MCF 10A (cell line): ENCODE measurements at regions not wholly inside any gene's neighbourhood (a gene's known extent, or its start where the extent isn't known, plus 50 kb on each side); places are given as distances from the start of the nearest gene placed in this dataset.

Source experiments
- BruUV-seq: library from RNA; stranded (reverse); fragments of 400-500 nt; replicated peaks from 2 replicates; lab custom pipeline; 2021; lab: Mats Ljungman, UMichigan
- CTCF ChIA-PET: fragments of 300-600 bp; sonication (Branson Sonifier 250); formaldehyde crosslinking; extraction: SDS; loops from one replicate; lab custom pipeline; 2021; ENCODE audit warnings: antibody characterized with exemption, inconsistent platforms; lab: Yijun Ruan, JAX
- POLR2A ChIA-PET: fragments of 300-600, 350-650 bp; sonication (Branson Sonifier 250); formaldehyde crosslinking; extraction: SDS; loops from one replicate; lab custom pipeline; 2020; ENCODE audit warnings: antibody characterized with exemption, inconsistent platforms; lab: Yijun Ruan, JAX
- DNase-seq: peaks from one replicate; pipeline ENCODE4 v3.0.0-alpha.2; 2018; ENCODE audit not compliant: unreplicated experiment
- H3K27ac Mint-ChIP-seq: one replicate; pipeline ENCODE4 v1.8.0; 2022; ENCODE audit warnings: mild to moderate bottlenecking, low read depth, mixed read lengths; ENCODE audit not compliant: unreplicated experiment
- H3K27me3 Mint-ChIP-seq: one replicate; pipeline ENCODE4 v1.8.0; 2022; ENCODE audit warnings: mixed read lengths; ENCODE audit not compliant: insufficient read depth, unreplicated experiment
- H3K36me3 Mint-ChIP-seq: one replicate; pipeline ENCODE4 v1.8.0; 2022; ENCODE audit warnings: mild to moderate bottlenecking, moderate library complexity, mixed read lengths; ENCODE audit not compliant: insufficient read depth, unreplicated experiment
- H3K4me1 Mint-ChIP-seq: one replicate; pipeline ENCODE4 v1.8.0; 2022; ENCODE audit warnings: mixed read lengths; ENCODE audit not compliant: insufficient read depth, unreplicated experiment
- H3K4me3 Mint-ChIP-seq: one replicate; pipeline ENCODE4 v1.8.0; 2022; ENCODE audit warnings: mild to moderate bottlenecking, moderate library complexity, mixed read lengths; ENCODE audit not compliant: unreplicated experiment
- H3K9me3 Mint-ChIP-seq: one replicate; pipeline ENCODE4 v1.8.0; 2022; ENCODE audit warnings: mixed read lengths; ENCODE audit not compliant: unreplicated experiment
- intact Hi-C: fragments of 100-400 bp; cut with micrococcal nuclease; formaldehyde crosslinking; loops from 2 replicates; pipeline ENCODE4 v1.14.1; 2022
- TF ChIP-seq, protein P1 (sequence below): fragments of 200-600 bp; IDR thresholded peaks from one replicate; pipeline ENCODE4 v1.8.0; 2022; ENCODE audit warnings: antibody characterized with exemption, mild to moderate bottlenecking; ENCODE audit not compliant: unreplicated experiment

DNA sequence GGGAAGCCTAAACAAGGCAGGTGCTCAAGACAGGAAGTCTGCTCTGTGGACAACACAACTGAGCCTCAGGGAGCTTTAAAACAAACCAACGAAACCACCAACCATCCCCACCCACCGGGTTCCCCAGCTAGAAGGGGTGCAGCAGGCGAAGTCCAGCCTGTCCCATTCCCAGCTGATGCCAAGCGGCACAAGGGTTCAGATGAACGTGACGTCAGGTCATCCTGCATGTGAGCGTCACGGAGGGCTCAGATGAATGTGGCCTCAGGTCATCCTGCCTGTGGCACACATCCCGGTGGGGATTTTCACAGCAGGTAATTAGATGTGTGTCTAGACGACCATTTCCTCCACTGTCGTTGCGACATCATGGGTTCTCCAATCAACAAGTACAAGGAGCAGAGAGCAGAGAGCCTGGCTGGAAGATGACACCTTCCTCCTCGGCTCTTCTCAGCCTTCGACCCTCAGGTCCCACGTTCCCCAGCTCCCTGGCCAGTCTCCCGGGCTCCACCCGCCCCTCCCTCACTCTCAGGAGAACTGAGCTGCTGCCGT is 246.5 kb downstream of the FOXL1 start:
- intact Hi-C loops: loop anchor here (2.0 to 5.0 kb wide), 2 partner anchors 192 to 258 kb away; partner anchors contain the start of gene FOXC2
- no peaks in the 10 kb centered on the region for H3K27me3 Mint-ChIP-seq
- H3K36me3 Mint-ChIP-seq: peaks cover 7% of the 10 kb centered on the region
- peak; percentile 96 for DNase-seq
- BruUV-seq: no TSS peak
- H3K9me3 Mint-ChIP-seq: no peaks in the 10 kb centered on the region
- ChIA-PET CTCF (interaction anchor here (0.9 kb wide), 1 partner anchor 74 kb away, joined by 3 read pairs; no protein-coding TSS in a partner anchor), POLR2A (interaction anchor here (0.7 to 1.3 kb wide), 4 partner anchors 40 to 257 kb away, joined by 3 to 5 read pairs (median 4); no protein-coding TSS in a partner anchor)
- H3K4me1 Mint-ChIP-seq: peaks cover 42% of the 10 kb centered on the region
- TF ChIP-seq, protein P1, sequence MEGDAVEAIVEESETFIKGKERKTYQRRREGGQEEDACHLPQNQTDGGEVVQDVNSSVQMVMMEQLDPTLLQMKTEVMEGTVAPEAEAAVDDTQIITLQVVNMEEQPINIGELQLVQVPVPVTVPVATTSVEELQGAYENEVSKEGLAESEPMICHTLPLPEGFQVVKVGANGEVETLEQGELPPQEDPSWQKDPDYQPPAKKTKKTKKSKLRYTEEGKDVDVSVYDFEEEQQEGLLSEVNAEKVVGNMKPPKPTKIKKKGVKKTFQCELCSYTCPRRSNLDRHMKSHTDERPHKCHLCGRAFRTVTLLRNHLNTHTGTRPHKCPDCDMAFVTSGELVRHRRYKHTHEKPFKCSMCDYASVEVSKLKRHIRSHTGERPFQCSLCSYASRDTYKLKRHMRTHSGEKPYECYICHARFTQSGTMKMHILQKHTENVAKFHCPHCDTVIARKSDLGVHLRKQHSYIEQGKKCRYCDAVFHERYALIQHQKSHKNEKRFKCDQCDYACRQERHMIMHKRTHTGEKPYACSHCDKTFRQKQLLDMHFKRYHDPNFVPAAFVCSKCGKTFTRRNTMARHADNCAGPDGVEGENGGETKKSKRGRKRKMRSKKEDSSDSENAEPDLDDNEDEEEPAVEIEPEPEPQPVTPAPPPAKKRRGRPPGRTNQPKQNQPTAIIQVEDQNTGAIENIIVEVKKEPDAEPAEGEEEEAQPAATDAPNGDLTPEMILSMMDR: no peak
- H3K27ac Mint-ChIP-seq: peak overlapping the region; percentile 85
- peak overlapping the region; percentile 57 for H3K4me3 Mint-ChIP-seq

DNA sequence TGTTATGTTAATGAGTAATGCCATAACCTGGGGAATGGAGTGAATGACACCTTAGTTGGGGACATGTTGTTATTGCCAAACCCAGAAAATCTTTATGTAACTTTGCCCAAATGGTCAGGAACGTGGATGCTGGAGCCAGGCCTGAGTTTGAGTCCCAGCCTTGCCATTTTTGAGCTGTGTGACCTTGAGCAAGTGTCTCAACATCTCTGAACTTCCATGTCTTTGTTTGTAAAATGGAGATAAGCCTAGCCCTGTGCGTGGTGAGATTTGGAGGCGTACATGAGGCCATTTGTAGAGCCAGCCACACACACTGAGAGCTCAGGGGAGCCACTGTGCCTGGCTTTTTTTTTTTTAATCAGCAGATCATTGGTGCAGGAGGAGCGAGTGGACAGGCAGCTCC is 247.3 kb downstream of the FOXL1 start:
- peaks cover 42% of the 10 kb centered on the region for H3K4me1 Mint-ChIP-seq
- peak overlapping the region; percentile 85 for H3K27ac Mint-ChIP-seq
- peaks cover 7% of the 10 kb centered on the region for H3K36me3 Mint-ChIP-seq
- H3K4me3 Mint-ChIP-seq: peak overlapping the region; percentile 57
- no peaks in the 10 kb centered on the region for H3K27me3 Mint-ChIP-seq
- ChIA-PET POLR2A (interaction anchor here (1.3 kb wide), 1 partner anchor 161 kb away, joined by 5 read pairs; no protein-coding TSS in a partner anchor), CTCF (no interaction called here)
- TF ChIP-seq, protein P1: no peak
- H3K9me3 Mint-ChIP-seq: no peaks in the 10 kb centered on the region
- no TSS peak for BruUV-seq
- intact Hi-C loops: loop anchor here (2.0 kb wide), 1 partner anchor 191 kb away; no protein-coding TSS in a partner anchor
- no peak for DNase-seq

DNA sequence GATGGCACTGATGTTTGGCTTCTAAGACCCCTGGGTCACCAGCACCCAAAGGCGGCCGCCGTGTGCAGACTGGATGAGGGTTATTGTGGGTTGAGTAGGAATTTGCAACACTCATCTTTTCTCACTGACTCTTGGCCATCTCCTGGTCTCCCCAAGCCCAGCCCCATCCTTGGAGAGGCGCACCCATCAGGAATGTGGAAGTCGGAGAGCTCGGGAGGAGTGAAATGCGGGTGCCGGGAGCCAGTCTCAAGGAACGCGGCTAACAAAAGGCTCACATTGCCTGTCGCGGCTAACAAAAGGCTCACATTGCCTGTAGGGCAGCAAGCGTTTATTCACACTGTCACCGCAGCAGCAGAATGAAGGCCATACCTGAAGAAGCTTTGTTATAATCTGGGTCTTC is 248.6 kb downstream of the FOXL1 start:
- TF ChIP-seq, protein P1: no peak
- Mint-ChIP-seq H3K27me3 (no peaks in the 10 kb centered on the region), H3K4me3 (no peak overlapping the region), H3K4me1 (peaks cover 31% of the 10 kb centered on the region), H3K36me3 (peaks cover 7% of the 10 kb centered on the region), H3K27ac (no peak overlapping the region), H3K9me3 (no peaks in the 10 kb centered on the region)
- ChIA-PET POLR2A (no interaction called here), CTCF (no interaction called here)
- intact Hi-C loops: no loop called here
- no TSS peak for BruUV-seq
- DNase-seq: no peak

DNA sequence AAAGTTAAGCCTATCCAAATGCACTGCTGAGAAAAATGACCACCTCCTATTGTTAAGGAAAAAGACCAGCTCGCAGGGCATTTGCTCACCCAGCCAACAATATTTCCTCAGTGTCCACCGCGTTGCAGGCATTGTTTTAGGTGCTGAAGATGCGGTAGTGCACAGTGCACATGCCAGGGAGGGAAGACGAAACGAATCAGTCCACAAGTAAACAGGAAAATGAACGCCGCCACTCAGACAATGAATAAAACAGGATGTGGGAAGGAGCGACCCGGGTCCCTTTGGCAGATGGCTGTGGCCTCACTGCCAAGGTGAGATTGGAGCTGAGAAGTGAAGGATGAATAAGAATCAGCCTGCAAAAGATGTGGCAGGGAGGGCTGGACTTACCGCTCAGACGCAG is 249.2 kb downstream of the FOXL1 start:
- Mint-ChIP-seq H3K27ac (no peak overlapping the region), H3K9me3 (no peaks in the 10 kb centered on the region), H3K4me3 (no peak overlapping the region), H3K36me3 (peaks cover 7% of the 10 kb centered on the region), H3K27me3 (no peaks in the 10 kb centered on the region), H3K4me1 (peaks cover 26% of the 10 kb centered on the region)
- DNase-seq: no peak
- no TSS peak for BruUV-seq
- CTCF ChIA-PET: no interaction called here
- intact Hi-C loops: no loop called here
- POLR2A ChIA-PET: no interaction called here
- TF ChIP-seq, protein P1: no peak
